Mammary epithelial cell (primary cell): ENCODE measurements at regions not wholly inside any gene's neighbourhood (a gene's known extent, or its start where the extent isn't known, plus 50 kb on each side); places are given as distances from the start of the nearest gene placed in this dataset.
"Not testable (repeated sequence)": the region's sequence is repeated elsewhere in the genome, so short reads cannot be mapped to it uniquely, and the experiment has no call there.

Source experiments
- CTCF ChIP-seq, 2 donors: IDR thresholded peaks in 1 of 2; conservative IDR thresholded peaks in 1 of 2; 2 replicates each; pipeline ENCODE4 v1.5.1; 2011 to 2012; ENCODE audit warnings: inconsistent platforms in 2 of 2, low read length in 2 of 2, mild to moderate bottlenecking in 2 of 2, control low read depth in 1 of 2, low read depth in 1 of 2; ENCODE audit not compliant: insufficient read depth in 1 of 2; ENCODE audit errors: extremely low read depth in 1 of 2
- EZH2 ChIP-seq: IDR thresholded peaks from 2 replicates; pipeline ENCODE4 v1.6.1; 2012; ENCODE audit warnings: low read length, inconsistent platforms, borderline replicate concordance

GRCh38 chr5:74970891-74971290, 81.5 kb downstream of the GCNT4 start:
- TF ChIP-seq EZH2; CTCF (conservative IDR thresholded peaks at IDR 0.05 in 1 of 2, IDR thresholded peaks at IDR 0.05 in 1 of 2; ENCODE audit: extremely low read depth in 1 of 2, insufficient read depth in 1 of 2, low read depth in 1 of 2, low read length in 2 of 2): not testable (repeated sequence)
